HG03025 (cell line): ENCODE measurements at regions not wholly inside any gene's neighbourhood (a gene's known extent, or its start where the extent isn't known, plus 50 kb on each side); places are given as distances from the start of the nearest gene placed in this dataset.
"Not testable (repeated sequence)": the region's sequence is repeated elsewhere in the genome, so short reads cannot be mapped to it uniquely, and the experiment has no call there.

Source experiments
- ATAC-seq: cut with Tn5 transposase; IDR thresholded peaks from one replicate; pipeline ENCODE4 v1.9.1; 2021; ENCODE audit warnings: mild to moderate bottlenecking, moderate library complexity; ENCODE audit not compliant: unreplicated experiment, low FRiP score

DNA sequence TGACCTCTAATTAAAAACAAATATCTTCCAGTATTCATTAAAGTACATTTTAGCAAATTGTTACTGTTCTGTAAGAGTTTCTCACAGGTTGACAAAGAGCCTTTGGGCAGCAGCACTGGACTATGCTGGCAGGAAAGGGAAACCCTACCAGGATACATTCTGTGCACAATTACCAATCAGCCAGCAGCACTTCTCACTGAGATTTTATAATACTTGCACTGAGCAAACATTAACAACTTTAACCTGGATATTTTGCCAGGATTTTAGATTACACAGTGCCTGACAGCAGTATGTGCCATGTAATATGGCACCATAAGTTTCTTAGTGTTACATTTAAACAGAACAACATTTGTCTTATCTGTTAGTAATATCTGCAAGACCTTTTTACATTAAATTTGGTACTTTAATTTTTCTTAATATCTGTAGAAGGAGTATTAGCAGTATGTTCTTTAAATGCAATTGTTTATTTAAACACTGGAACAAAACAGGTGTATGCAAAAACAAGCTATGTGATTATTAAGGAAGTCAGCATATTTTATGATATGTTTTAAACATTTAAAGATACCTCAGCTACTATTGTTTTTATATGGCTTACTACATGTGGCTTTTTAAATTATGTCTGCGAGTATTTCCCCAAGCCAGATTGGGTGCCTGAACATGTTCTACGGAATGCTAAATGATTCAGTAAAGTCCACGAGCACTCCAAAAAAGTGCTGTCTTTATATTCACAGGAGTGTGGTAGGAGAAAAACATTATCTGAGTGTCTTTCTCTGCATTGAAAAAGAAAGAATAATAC lies 699.0 kb upstream of the LUZP2 start:
- no peak for ATAC-seq

DNA sequence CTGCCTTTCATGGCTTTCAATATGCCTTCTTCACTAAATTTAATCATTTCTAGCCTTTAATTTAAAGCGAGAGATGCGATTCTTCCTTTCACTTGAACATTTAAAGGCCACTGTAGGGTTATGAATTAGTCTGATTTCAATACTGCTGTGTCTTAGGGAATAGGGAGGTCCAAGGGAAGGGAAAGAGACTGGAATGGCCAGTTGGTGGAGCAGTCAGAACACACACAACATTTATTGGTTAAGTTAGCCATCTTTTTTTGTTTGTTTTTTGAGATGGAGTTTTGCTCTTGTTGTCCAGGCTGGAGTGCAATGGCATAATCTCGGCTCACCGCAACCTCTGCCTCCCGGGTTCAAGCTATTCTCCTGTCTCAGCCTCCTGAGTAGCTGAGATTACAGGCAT lies 662.5 kb upstream of the LUZP2 start:
- ATAC-seq = not testable (repeated sequence)

GRCh38 chr11:23836981-23837380 lies 659.9 kb upstream of the LUZP2 start:
- ATAC-seq = no peak

GRCh38 chr11:23840872-23841271 lies 656.0 kb upstream of the LUZP2 start:
- ATAC-seq = no peak

GRCh38 chr11:23846902-23847422 lies 649.9 kb upstream of the LUZP2 start:
- ATAC-seq = no peak

- ATAC-seq = no peak
Observed at GRCh38 chr11:23851216-23851615, 645.6 kb upstream of the LUZP2 start.

DNA sequence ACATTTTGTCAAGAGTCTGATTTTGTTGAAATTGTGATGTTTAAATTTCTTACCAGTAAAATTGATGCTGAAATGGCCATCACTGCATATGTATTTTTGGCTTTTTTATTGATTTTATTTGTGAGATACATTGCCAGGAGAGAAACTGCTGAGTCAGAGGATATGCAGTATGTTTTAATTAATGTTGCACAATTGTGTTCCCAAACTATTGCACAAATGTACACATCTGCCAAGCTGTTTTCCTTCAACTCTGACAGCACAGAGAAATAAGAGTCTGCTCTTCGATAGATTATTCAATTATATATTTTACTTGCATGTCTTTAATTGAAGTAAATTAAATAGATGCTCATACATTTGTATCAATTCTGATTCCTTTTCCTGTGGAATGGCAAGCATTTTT lies 640.2 kb upstream of the LUZP2 start:
- ATAC-seq = no peak

- ATAC-seq = no peak
Observed at GRCh38 chr11:23859087-23859486, 637.8 kb upstream of the LUZP2 start.

- ATAC-seq = no peak
Observed at GRCh38 chr11:23861615-23862014, 635.2 kb upstream of the LUZP2 start.

DNA sequence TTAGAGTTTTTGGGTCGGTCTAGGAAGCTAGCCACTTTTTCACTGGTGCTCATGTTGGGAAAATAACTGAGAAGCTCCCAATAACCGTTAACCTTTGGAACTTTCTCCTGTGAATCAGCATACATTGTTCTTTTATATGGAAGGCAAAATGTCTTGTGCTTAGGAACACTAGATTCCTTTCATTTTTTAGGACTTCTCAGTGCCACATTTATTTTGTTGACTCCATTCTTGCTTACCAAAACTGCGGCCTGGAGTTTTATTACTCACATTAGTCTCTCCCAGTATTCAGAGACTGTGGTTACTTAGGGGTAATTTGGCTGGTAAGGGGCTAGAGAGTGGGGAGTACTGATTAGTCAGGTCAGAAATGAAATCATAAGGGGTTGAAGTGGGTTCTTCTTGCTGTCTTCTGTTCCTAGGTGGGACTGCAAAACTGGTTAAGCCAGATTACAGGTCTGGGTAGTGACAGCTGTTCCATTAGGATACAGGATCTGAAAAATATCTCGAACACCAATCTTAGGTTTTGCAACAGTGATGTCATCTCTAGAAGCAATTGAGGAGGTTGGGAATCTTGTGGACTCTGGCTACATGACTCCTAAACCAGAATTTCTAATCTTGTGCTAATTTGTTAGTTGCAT lies 631.4 kb upstream of the LUZP2 start:
- ATAC-seq = no peak

DNA sequence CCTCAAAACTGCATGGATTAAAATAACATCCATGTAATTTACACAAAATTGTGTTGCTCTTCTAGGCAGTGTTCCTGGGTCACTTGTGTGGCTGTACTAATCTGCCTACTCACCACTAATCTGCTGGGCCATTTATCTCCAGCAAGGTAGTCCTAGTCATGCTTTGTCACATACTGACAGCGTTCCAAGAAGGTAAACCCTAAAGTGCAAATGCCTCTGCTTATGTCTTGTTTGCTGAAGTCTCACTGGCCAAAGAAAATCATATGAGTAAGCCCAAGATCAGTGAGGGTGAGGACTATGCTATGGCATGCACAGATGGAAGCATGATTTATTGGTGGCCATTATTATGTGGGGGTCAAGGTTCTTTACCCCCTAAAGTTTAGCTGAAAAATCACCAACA lies 630.2 kb upstream of the LUZP2 start:
- ATAC-seq = no peak

GRCh38 chr11:23869671-23870070 lies 627.2 kb upstream of the LUZP2 start:
- no peak for ATAC-seq

DNA sequence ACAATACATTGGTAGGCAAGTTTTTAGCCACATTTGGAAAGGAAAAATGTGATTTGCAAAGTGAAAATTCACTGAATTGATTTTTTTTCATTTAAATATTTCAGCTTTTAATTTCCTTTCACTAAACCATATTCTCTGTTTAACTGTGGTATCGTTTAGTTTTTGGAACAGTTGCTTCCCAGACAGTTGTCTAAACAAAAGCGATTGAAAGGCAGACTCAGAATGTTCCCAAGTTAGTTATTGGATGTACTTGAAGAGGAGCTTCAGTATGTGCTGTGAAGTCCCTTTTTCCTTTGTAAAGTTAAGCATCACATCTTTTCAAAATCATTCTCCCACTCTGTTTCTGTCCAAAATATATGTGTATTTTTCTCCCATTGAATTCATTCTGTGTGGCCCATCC lies 623.4 kb upstream of the LUZP2 start:
- no peak for ATAC-seq

GRCh38 chr11:23875176-23875850 lies 621.5 kb upstream of the LUZP2 start:
- no peak for ATAC-seq

DNA sequence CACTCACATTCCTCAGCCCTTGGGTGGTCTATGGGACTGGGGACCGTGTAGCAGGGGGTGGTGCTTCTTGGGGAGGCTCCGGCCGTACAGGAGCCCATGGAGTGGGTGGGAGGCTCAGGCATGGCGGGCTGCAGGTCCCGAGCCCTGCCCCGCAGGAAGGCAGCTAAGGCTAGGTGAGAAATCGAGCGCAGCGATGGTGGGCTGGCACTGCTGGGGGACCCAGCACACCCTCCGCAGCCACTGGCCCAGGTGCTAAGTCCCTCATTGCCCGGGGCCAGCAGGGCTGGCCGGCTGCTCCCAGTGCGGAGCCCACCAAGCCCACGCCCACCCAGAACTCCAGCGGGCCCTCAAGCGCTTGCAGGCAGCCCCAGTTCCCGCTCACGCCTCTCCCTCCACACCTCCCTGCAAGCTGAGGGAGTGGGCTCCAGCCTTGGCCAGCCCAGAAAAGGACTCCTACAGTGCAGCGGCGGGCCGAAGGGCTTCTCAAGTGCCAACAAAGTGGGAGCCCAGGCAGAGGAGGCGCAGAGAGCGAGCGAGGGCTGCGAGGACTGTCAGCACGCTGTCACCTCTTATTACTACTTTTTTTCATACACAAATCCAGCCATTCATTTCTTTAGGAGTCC lies 613.3 kb upstream of the LUZP2 start:
- ATAC-seq = not testable (repeated sequence)

DNA sequence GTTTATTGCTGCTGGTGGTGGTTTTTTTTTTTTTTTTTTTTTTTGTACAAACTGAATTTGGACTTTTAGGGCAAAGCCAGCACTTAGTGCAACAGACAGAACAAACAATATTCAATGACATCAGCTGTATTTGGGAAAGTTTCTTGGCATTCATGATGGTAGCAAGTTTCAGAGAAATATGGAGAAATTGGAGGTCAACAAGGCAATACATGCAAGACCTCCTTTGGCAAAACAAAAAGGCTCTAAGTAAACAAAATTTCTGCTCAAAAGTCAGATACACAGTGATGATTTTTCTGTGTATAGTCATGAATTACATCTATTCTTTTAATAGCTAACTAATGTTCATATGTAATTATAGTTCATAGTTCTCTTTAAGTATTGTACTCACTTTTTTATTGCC lies 612.5 kb upstream of the LUZP2 start:
- ATAC-seq = no peak

DNA sequence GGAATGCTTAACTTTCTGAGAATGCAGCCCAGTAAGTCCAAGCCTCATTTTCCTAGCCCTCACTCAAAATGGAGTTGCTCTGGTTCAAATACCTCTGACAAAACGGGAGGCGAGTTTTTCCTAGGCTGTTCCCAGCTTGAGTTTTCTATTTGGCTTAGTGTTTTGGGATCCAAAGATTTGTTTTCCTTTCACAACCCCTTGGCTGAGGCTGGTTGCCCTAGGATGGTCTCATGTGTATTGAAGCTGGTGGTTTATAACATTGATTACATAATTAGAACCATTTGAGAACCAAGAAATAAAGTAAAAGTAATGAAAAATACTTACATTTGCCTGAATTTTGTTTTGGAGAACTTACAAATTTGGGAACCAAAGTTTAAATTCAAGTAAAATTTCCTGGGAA lies 611.1 kb upstream of the LUZP2 start:
- ATAC-seq = no peak

DNA sequence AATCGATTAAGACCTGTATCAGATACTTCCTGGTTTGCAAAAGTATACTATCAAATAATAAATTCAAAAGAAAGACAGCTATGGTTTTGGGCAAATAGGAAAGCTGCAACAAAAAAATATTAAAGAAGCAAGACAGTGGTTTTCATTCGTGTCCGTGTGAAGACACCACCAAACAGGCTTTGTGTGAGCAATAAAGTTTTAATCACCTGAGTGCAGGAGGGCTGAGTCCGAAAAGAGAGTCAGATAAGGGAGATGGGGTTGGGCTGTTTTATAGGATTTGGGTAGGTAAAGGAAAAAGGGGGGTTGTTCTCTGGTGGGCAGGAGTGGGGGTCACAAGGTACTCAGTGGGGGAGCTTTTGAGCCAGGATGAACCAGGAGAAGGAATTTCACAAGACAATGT lies 609.7 kb upstream of the LUZP2 start:
- ATAC-seq = not testable (repeated sequence)

DNA sequence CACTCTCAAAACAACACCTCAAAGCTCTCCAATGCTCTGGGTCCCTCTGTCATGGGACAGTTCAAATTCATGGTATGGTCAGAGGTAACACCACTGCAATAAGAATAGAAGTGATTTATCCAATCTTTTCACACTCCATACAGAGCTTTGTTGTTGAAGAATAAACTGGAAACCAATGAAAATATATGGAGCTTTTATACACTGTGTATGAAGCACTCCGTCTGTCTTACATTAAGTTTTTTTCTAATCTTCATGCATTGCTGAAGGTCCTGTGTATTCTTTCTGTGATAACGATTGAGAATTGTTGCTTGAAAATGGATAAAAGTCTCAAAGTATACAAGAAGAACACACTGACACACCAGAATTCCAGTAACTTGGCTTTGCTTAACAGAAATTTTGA lies 603.7 kb upstream of the LUZP2 start:
- no peak for ATAC-seq

GRCh38 chr11:23897453-23898286 lies 599.2 kb upstream of the LUZP2 start:
- ATAC-seq = no peak
